H1 (cell line): ENCODE measurements at regions not wholly inside any gene's neighbourhood (a gene's known extent, or its start where the extent isn't known, plus 50 kb on each side); places are given as distances from the start of the nearest gene placed in this dataset.

Experiments used
- CTCF ChIA-PET: fragments of 300-600 bp; sonication (Branson Sonifier 250); formaldehyde crosslinking; loops from one replicate; lab custom pipeline; 2021; ENCODE audit not compliant: partially characterized antibody; lab: Charles Lee
- POLR2A ChIA-PET: fragments of 300-600 bp; sonication (Branson Sonifier 250); formaldehyde crosslinking; loops from one replicate; lab custom pipeline; 2021; ENCODE audit warnings: inconsistent platforms; ENCODE audit not compliant: partially characterized antibody; lab: Charles Lee
- DNase-seq, 2 experiments: peaks; one replicate each; pipeline versions ENCODE4 v3.0.0 to v3.0.0-alpha.2; 2010 to 2022; ENCODE audit warnings: low spot score in 2 of 2, low read depth in 1 of 2, mixed read lengths in 1 of 2
- FAIRE-seq: peaks from 2 replicates; lab custom pipeline; 2011; peaks lifted over from hg19 to GRCh38; lab: Jason Lieb, UNC
- H2AFZ ChIP-seq: 2 replicates; pipeline ENCODE4 v1.8.1; 2012; ENCODE audit warnings: low read length, inconsistent platforms
- H2AK5ac ChIP-seq: 2 replicates; pipeline ENCODE4 v1.6.1; 2013; ENCODE audit warnings: low read depth, low read length
- H2BK120ac ChIP-seq: replicated peaks from 2 replicates; pipeline ENCODE3; 2013; ENCODE audit warnings: low read depth, low read length, inconsistent platforms
- H2BK12ac ChIP-seq: 2 replicates; pipeline ENCODE4 v1.6.1; 2013; ENCODE audit warnings: low read depth, low read length
- H2BK15ac ChIP-seq: 2 replicates; pipeline ENCODE4 v1.6.1; 2013; ENCODE audit warnings: low read length
- H2BK20ac ChIP-seq: 2 replicates; pipeline ENCODE4 v1.6.1; 2013; ENCODE audit warnings: low read length
- H2BK5ac ChIP-seq: 2 replicates; pipeline ENCODE4 v1.6.1; 2013; ENCODE audit warnings: low read depth, low read length
- H3K14ac ChIP-seq: 2 replicates; pipeline ENCODE4 v1.6.1; 2013; ENCODE audit warnings: inconsistent platforms; ENCODE audit not compliant: insufficient read length
- H3K18ac ChIP-seq: 2 replicates; pipeline ENCODE4 v1.6.1; 2013; ENCODE audit warnings: low read length; ENCODE audit errors: extremely low read depth
- H3K23ac ChIP-seq: 2 replicates; pipeline ENCODE4 v1.6.1; 2013; ENCODE audit warnings: inconsistent platforms; ENCODE audit not compliant: insufficient read length
- H3K23me2 ChIP-seq: 2 replicates; pipeline ENCODE4 v1.6.1; 2013; ENCODE audit warnings: low read depth, low read length
- H3K27ac ChIP-seq: 2 replicates; pipeline ENCODE4 v1.6.1; 2011; ENCODE audit warnings: low read depth, low read length, inconsistent platforms
- H3K27me3 ChIP-seq, 4 experiments: replicated peaks in 1 of 4; 1 replicate in 1 of 4; 2 replicates in 3 of 4; pipeline versions ENCODE4 v1.6.1 to v1.8.1; 2011 to 2013; ENCODE audit warnings: low read length in 3 of 4, mild to moderate bottlenecking in 3 of 4, inconsistent platforms in 2 of 4, mixed read lengths in 2 of 4, moderate library complexity in 1 of 4; ENCODE audit not compliant: control insufficient read depth in 3 of 4, insufficient read depth in 3 of 4; ENCODE audit errors: extremely low read depth in 1 of 4
- H3K36me3 ChIP-seq, 4 experiments: 2 replicates each; pipeline versions ENCODE4 v1.6.1 to v1.8.1; 2011 to 2013; ENCODE audit warnings: mild to moderate bottlenecking in 4 of 4, low read length in 3 of 4, moderate library complexity in 2 of 4, control low read depth in 1 of 4, inconsistent platforms in 1 of 4; ENCODE audit not compliant: insufficient read depth in 4 of 4, control insufficient read depth in 2 of 4
- H3K4ac ChIP-seq: replicated peaks from 2 replicates; pipeline ENCODE3; 2013; ENCODE audit warnings: low read length, low read depth, mixed read lengths, inconsistent platforms; ENCODE audit not compliant: insufficient read length
- H3K4me1 ChIP-seq, 4 experiments: replicated peaks in 1 of 4; 1 replicate in 1 of 4; 2 replicates in 3 of 4; pipeline versions ENCODE4 v1.6.1 to v1.8.1; 2011 to 2013; ENCODE audit warnings: low read length in 3 of 4, inconsistent platforms in 2 of 4, mixed read lengths in 1 of 4; ENCODE audit not compliant: insufficient read depth in 4 of 4, control insufficient read depth in 3 of 4
- H3K4me2 ChIP-seq, 2 experiments: 2 replicates each; pipeline versions ENCODE4 v1.6.1 to v1.8.1; 2011 to 2013; ENCODE audit warnings: low read depth in 2 of 2, low read length in 2 of 2, control low read depth in 1 of 2, inconsistent platforms in 1 of 2, mild to moderate bottlenecking in 1 of 2; ENCODE audit not compliant: insufficient read depth in 1 of 2
- H3K4me3 ChIP-seq, 4 experiments: fragments of 200-600, 300-600 bp in 1 of 4; sonication (generic), shearing (Covaris generic), sonication (Bioruptor Twin) in 1 of 4; 2 replicates each; pipeline versions ENCODE4 v1.5.1 to v1.8.1; 2011 to 2016; ENCODE audit warnings: low read length in 4 of 4, low read depth in 3 of 4, control low read depth in 2 of 4, inconsistent platforms in 2 of 4, mild to moderate bottlenecking in 2 of 4, mixed read lengths in 1 of 4, moderate library complexity in 1 of 4; ENCODE audit not compliant: insufficient read depth in 2 of 4; ENCODE audit errors: extremely low read depth in 1 of 4
- H3K56ac ChIP-seq: replicated peaks from 2 replicates; pipeline ENCODE3; 2013; ENCODE audit warnings: low read depth, mild to moderate bottlenecking, mixed read lengths, low read length, inconsistent platforms; ENCODE audit not compliant: insufficient read length
- H3K79me1 ChIP-seq: 2 replicates; pipeline ENCODE4 v1.6.1; 2013; ENCODE audit warnings: low read depth, low read length, control low read depth
- H3K79me2 ChIP-seq, 2 experiments: 2 replicates each; pipeline versions ENCODE4 v1.6.1 to v1.8.1; 2012 to 2013; ENCODE audit warnings: low read length in 2 of 2, mild to moderate bottlenecking in 2 of 2, inconsistent platforms in 1 of 2; ENCODE audit not compliant: insufficient read depth in 2 of 2, control insufficient read depth in 1 of 2
- H3K9ac ChIP-seq, 4 experiments: replicated peaks in 1 of 4; 1 replicate in 1 of 4; 2 replicates in 3 of 4; pipeline versions ENCODE4 v1.6.1 to v1.8.1; 2011 to 2013; ENCODE audit warnings: low read depth in 3 of 4, low read length in 3 of 4, control low read depth in 2 of 4, mild to moderate bottlenecking in 2 of 4, moderate library complexity in 2 of 4, inconsistent platforms in 1 of 4; ENCODE audit errors: extremely low read depth in 1 of 4
- H3K9me3 ChIP-seq, 2 experiments: 2 replicates each; pipeline versions ENCODE4 v1.6.1 to v1.8.1; 2012 to 2013; ENCODE audit warnings: mild to moderate bottlenecking in 2 of 2, moderate library complexity in 2 of 2, control low read depth in 1 of 2, inconsistent platforms in 1 of 2, low read depth in 1 of 2, low read length in 1 of 2, mixed read lengths in 1 of 2; ENCODE audit not compliant: insufficient read depth in 2 of 2
- H4K20me1 ChIP-seq, 2 experiments: replicated peaks in 1 of 2; 2 replicates each; pipeline versions ENCODE3 to v1.8.1; 2011 to 2013; ENCODE audit warnings: inconsistent platforms in 2 of 2, low read length in 2 of 2, mild to moderate bottlenecking in 1 of 2; ENCODE audit not compliant: insufficient read depth in 2 of 2, control insufficient read depth in 1 of 2
- H4K5ac ChIP-seq: 2 replicates; pipeline ENCODE4 v1.6.1; 2013; ENCODE audit warnings: low read length, low read depth, mixed read lengths, inconsistent platforms; ENCODE audit not compliant: insufficient read length
- H4K8ac ChIP-seq: 2 replicates; pipeline ENCODE4 v1.8.0; 2013; ENCODE audit warnings: mild to moderate bottlenecking, moderate library complexity, low read length, inconsistent platforms; ENCODE audit not compliant: insufficient read depth; ENCODE audit errors: extremely low read depth
- H4K91ac ChIP-seq: replicated peaks from 2 replicates; pipeline ENCODE3; 2013; ENCODE audit warnings: low read length, mixed read lengths, inconsistent platforms; ENCODE audit not compliant: insufficient read length
- EZH2 ChIP-seq: fragments of 200-600 bp; sonication (generic); IDR thresholded peaks from 2 replicates; pipeline ENCODE4 v1.7.1; 2012; ENCODE audit warnings: low read depth, mild to moderate bottlenecking, moderate library complexity, low read length, inconsistent platforms; ENCODE audit not compliant: severe bottlenecking

DNA sequence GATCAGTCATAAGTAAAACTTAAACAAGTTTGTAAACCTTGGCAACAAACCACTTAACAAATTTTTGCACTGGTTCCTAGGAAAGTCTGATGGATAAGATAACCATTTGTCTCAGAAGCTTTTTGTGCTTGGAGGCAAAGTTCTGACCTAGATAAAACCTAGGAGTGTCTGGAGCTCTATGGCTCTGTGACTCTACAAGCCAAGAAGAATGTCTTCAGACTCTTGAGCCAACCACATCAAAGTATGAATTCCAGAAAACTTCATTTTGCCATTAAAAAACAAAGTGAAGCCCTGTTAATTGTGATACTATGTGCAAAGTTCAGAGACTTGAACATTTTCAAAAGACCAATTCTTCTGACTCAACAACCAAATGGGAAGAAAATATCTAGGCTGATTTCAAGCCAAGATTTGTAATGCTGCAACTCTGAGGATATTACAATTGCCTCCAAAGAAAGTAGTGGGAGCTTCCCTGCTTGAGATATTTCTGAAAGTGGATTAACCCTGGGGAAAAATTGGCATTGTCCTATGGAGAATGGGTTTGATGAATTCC lies 158.1 kb upstream of the FOXQ1 start:
- Histone ChIP-seq H3K4me1 (no peaks in the 10 kb centered on the region), H3K27me3 (no peaks in the 10 kb centered on the region; a peak in 1 of 7 replicates), H2AFZ (no peak overlapping the region), H2BK12ac (no peak overlapping the region), H4K20me1 (no peaks in the 10 kb centered on the region), H2BK5ac (no peak overlapping the region), H3K18ac (no peak overlapping the region), H3K23me2 (no peaks in the 10 kb centered on the region), H3K36me3 (no peaks in the 10 kb centered on the region), H3K14ac (no peak overlapping the region), H3K9ac (no peak overlapping the region), H3K23ac (no peak overlapping the region), H2BK15ac (no peak overlapping the region), H2BK20ac (no peak overlapping the region), H3K4me2 (no peak overlapping the region), H3K79me1 (no peaks in the 10 kb centered on the region), H4K91ac (no peak overlapping the region), H3K4me3 (no peak overlapping the region), H3K79me2 (no peaks in the 10 kb centered on the region), H3K56ac (no peak overlapping the region), H2AK5ac (no peak overlapping the region), H3K9me3 (peaks cover 7 to 8% of the 10 kb centered on the region in 2 experiments; a peak in 3 of 4 replicates), H2BK120ac (no peak overlapping the region), H4K5ac (no peak overlapping the region), H4K8ac (no peak overlapping the region), H3K27ac (no peak overlapping the region), H3K4ac (no peak overlapping the region)
- POLR2A ChIA-PET = interaction anchor here (0.6 kb wide), 1 partner anchor 10 kb away, joined by 3 read pairs; no protein-coding TSS in a partner anchor
- DNase-seq (no peak), FAIRE-seq (no peak)
- CTCF ChIA-PET = no interaction called here
- TF ChIP-seq EZH2 = no peak
